ENCODE measurements at regions not wholly inside any gene's neighbourhood (a gene's known extent, or its start where the extent isn't known, plus 50 kb on each side); places are given as distances from the start of the nearest gene placed in this dataset.

- Mint-ChIP-seq H3K4me3 (no peak overlapping the region), H3K4me1 (no peaks in the 10 kb centered on the region), H3K27ac (no peak overlapping the region), H3K36me3 (ENCODE audit: low read depth) (no peaks in the 10 kb centered on the region), H3K9me3 (peaks cover 4% of the 10 kb centered on the region), H3K27me3 (peaks cover 4% of the 10 kb centered on the region)
- ATAC-seq (replicated peaks): no peak
Measured at GRCh38 chr10:89949496-89949895, 248.1 kb downstream of the KIF20B start.

- Mint-ChIP-seq H3K27ac (no peak overlapping the region), H3K9me3 (peaks cover 4% of the 10 kb centered on the region), H3K4me3 (no peak overlapping the region), H3K4me1 (no peaks in the 10 kb centered on the region), H3K36me3 (ENCODE audit: low read depth) (no peaks in the 10 kb centered on the region), H3K27me3 (peaks cover 4% of the 10 kb centered on the region)
- peak; percentile 7 for ATAC-seq (replicated peaks)
Measured at GRCh38 chr10:89952325-89952724, 250.9 kb downstream of the KIF20B start.

- H3K4me3 Mint-ChIP-seq: no peak overlapping the region
- H3K27ac Mint-ChIP-seq: no peak overlapping the region
- H3K9me3 Mint-ChIP-seq: peaks cover under 1% of the 10 kb centered on the region
- no peaks in the 10 kb centered on the region for H3K4me1 Mint-ChIP-seq
- H3K36me3 Mint-ChIP-seq (ENCODE audit: low read depth): no peaks in the 10 kb centered on the region
- ATAC-seq (replicated peaks): no peak
- peaks cover 4% of the 10 kb centered on the region for H3K27me3 Mint-ChIP-seq
Measured at GRCh38 chr10:89952751-89953150, 251.4 kb downstream of the KIF20B start.

GRCh38 chr10:89954061-89954460 is 252.7 kb downstream of the KIF20B start:
- Mint-ChIP-seq H3K36me3 (ENCODE audit: low read depth) (no peaks in the 10 kb centered on the region), H3K4me3 (no peak overlapping the region), H3K27ac (no peak overlapping the region), H3K9me3 (no peaks in the 10 kb centered on the region), H3K4me1 (no peaks in the 10 kb centered on the region), H3K27me3 (peaks cover 4% of the 10 kb centered on the region)
- no peak for ATAC-seq (replicated peaks)

GRCh38 chr10:89954787-89955566 is 253.6 kb downstream of the KIF20B start:
- peaks cover 7% of the 10 kb centered on the region for H3K27me3 Mint-ChIP-seq
- H3K4me3 Mint-ChIP-seq: no peak overlapping the region
- no peaks in the 10 kb centered on the region for H3K4me1 Mint-ChIP-seq
- no peaks in the 10 kb centered on the region for H3K9me3 Mint-ChIP-seq
- no peaks in the 10 kb centered on the region for H3K36me3 Mint-ChIP-seq (ENCODE audit: low read depth)
- no peak overlapping the region for H3K27ac Mint-ChIP-seq
- ATAC-seq (replicated peaks): peak; percentile 72

- Mint-ChIP-seq H3K27me3 (peaks cover 26% of the 10 kb centered on the region), H3K36me3 (ENCODE audit: low read depth) (no peaks in the 10 kb centered on the region), H3K27ac (no peak overlapping the region), H3K9me3 (no peaks in the 10 kb centered on the region), H3K4me1 (no peaks in the 10 kb centered on the region), H3K4me3 (no peak overlapping the region)
- no peak for ATAC-seq (replicated peaks)
Measured at GRCh38 chr10:89959433-89960110, 258.2 kb downstream of the KIF20B start.

- H3K9me3 Mint-ChIP-seq: no peaks in the 10 kb centered on the region
- H3K27ac Mint-ChIP-seq: no peak overlapping the region
- peaks cover 30% of the 10 kb centered on the region for H3K27me3 Mint-ChIP-seq
- H3K4me3 Mint-ChIP-seq: no peak overlapping the region
- H3K4me1 Mint-ChIP-seq: no peaks in the 10 kb centered on the region
- no peak for ATAC-seq (replicated peaks)
- H3K36me3 Mint-ChIP-seq (ENCODE audit: low read depth): no peaks in the 10 kb centered on the region
Measured at GRCh38 chr10:89963451-89964102, 262.2 kb downstream of the KIF20B start.

GRCh38 chr10:89966211-89966610 is 264.8 kb downstream of the KIF20B start:
- ATAC-seq (replicated peaks): no peak
- H3K36me3 Mint-ChIP-seq (ENCODE audit: low read depth): no peaks in the 10 kb centered on the region
- peaks cover 24% of the 10 kb centered on the region for H3K27me3 Mint-ChIP-seq
- no peak overlapping the region for H3K27ac Mint-ChIP-seq
- H3K9me3 Mint-ChIP-seq: no peaks in the 10 kb centered on the region
- H3K4me1 Mint-ChIP-seq: peaks cover 6% of the 10 kb centered on the region
- H3K4me3 Mint-ChIP-seq: no peak overlapping the region

- Mint-ChIP-seq H3K27ac (no peak overlapping the region), H3K9me3 (no peaks in the 10 kb centered on the region), H3K27me3 (peaks cover 13% of the 10 kb centered on the region), H3K36me3 (ENCODE audit: low read depth) (no peaks in the 10 kb centered on the region), H3K4me3 (no peak overlapping the region), H3K4me1 (peaks cover 6% of the 10 kb centered on the region)
- ATAC-seq (replicated peaks): no peak
Measured at GRCh38 chr10:89973326-89973725, 271.9 kb downstream of the KIF20B start.

- ATAC-seq (replicated peaks): no peak
- H3K4me1 Mint-ChIP-seq: no peaks in the 10 kb centered on the region
- H3K9me3 Mint-ChIP-seq: no peaks in the 10 kb centered on the region
- no peaks in the 10 kb centered on the region for H3K36me3 Mint-ChIP-seq (ENCODE audit: low read depth)
- H3K4me3 Mint-ChIP-seq: no peak overlapping the region
- peaks cover 13% of the 10 kb centered on the region for H3K27me3 Mint-ChIP-seq
- H3K27ac Mint-ChIP-seq: no peak overlapping the region
Measured at GRCh38 chr10:89975071-89975470, 273.7 kb downstream of the KIF20B start.

GRCh38 chr10:89975771-89976170 is 274.4 kb downstream of the KIF20B start:
- no peak for ATAC-seq (replicated peaks)
- no peaks in the 10 kb centered on the region for H3K4me1 Mint-ChIP-seq
- no peaks in the 10 kb centered on the region for H3K36me3 Mint-ChIP-seq (ENCODE audit: low read depth)
- no peaks in the 10 kb centered on the region for H3K9me3 Mint-ChIP-seq
- no peak overlapping the region for H3K27ac Mint-ChIP-seq
- H3K4me3 Mint-ChIP-seq: no peak overlapping the region
- peaks cover 14% of the 10 kb centered on the region for H3K27me3 Mint-ChIP-seq

- ATAC-seq (replicated peaks): no peak
- no peaks in the 10 kb centered on the region for H3K36me3 Mint-ChIP-seq (ENCODE audit: low read depth)
- peaks cover 4% of the 10 kb centered on the region for H3K9me3 Mint-ChIP-seq
- H3K27me3 Mint-ChIP-seq: peaks cover 10% of the 10 kb centered on the region
- no peak overlapping the region for H3K27ac Mint-ChIP-seq
- no peak overlapping the region for H3K4me3 Mint-ChIP-seq
- no peaks in the 10 kb centered on the region for H3K4me1 Mint-ChIP-seq
Measured at GRCh38 chr10:89978081-89978480, 276.7 kb downstream of the KIF20B start.

GRCh38 chr10:89979726-89980125 is 278.3 kb downstream of the KIF20B start:
- Mint-ChIP-seq H3K4me3 (no peak overlapping the region), H3K27ac (no peak overlapping the region), H3K36me3 (ENCODE audit: low read depth) (no peaks in the 10 kb centered on the region), H3K27me3 (peaks cover 10% of the 10 kb centered on the region), H3K4me1 (no peaks in the 10 kb centered on the region), H3K9me3 (peaks cover 4% of the 10 kb centered on the region)
- ATAC-seq (replicated peaks): no peak

- H3K4me3 Mint-ChIP-seq: no peak overlapping the region
- H3K36me3 Mint-ChIP-seq (ENCODE audit: low read depth): no peaks in the 10 kb centered on the region
- peaks cover 4% of the 10 kb centered on the region for H3K9me3 Mint-ChIP-seq
- ATAC-seq (replicated peaks): no peak
- no peaks in the 10 kb centered on the region for H3K4me1 Mint-ChIP-seq
- H3K27ac Mint-ChIP-seq: no peak overlapping the region
- H3K27me3 Mint-ChIP-seq: peaks cover 10% of the 10 kb centered on the region
Measured at GRCh38 chr10:89980166-89980565, 278.8 kb downstream of the KIF20B start.

- Mint-ChIP-seq H3K27me3 (peaks cover 10% of the 10 kb centered on the region), H3K4me3 (no peak overlapping the region), H3K27ac (no peak overlapping the region), H3K9me3 (peaks cover 4% of the 10 kb centered on the region), H3K4me1 (no peaks in the 10 kb centered on the region), H3K36me3 (ENCODE audit: low read depth) (no peaks in the 10 kb centered on the region)
- no peak for ATAC-seq (replicated peaks)
Measured at GRCh38 chr10:89981891-89982290, 280.5 kb downstream of the KIF20B start.

Measured in activated T-helper 17 cell treated with anti-CD3 and anti-CD28 coated beads, Interleukin-2, amount 50 U/mL, for 72 hours (primary cell).